ENCODE measurements at regions not wholly inside any gene's neighbourhood (a gene's known extent, or its start where the extent isn't known, plus 50 kb on each side); places are given as distances from the start of the nearest gene placed in this dataset.

- TF ChIP-seq POLR2AphosphoS5 (IDR thresholded peaks at IDR 0.05) (no peak), CTCF (IDR thresholded peaks at IDR 0.05) (no peak), EP300 (IDR thresholded peaks at IDR 0.05) (no peak), POLR2A (IDR thresholded peaks at IDR 0.05) (no peak)
Measured at GRCh38 chr1:232487236-232487635, 142.7 kb downstream of the SIPA1L2 start.

All from gastroesophageal sphincter (tissue), 3 donors.